ENCODE measurements at regions not wholly inside any gene's neighbourhood (a gene's known extent, or its start where the extent isn't known, plus 50 kb on each side); places are given as distances from the start of the nearest gene placed in this dataset.
"Not testable (repeated sequence)": the region's sequence is repeated elsewhere in the genome, so short reads cannot be mapped to it uniquely, and the experiment has no call there.

DNA sequence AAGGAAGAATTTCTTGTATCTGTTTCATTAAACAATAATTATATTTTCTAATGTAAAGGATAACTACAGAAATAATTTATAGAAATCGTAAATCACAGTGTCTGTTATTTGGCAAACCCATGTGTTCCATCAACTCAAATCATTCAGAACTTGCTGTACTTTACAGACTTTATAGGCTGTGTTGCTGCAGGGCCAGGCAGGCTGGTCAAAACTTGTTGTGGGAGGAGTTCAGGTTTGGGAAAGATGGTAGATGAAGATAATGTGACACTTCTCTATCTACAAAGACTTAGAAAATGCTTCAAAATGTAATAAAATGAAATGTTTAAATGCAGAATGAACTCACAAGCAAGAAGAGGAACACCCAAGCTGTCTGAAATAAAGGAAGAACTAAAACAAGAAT is 183.4 kb downstream of the SEMA6D start:
- Histone ChIP-seq H3K9ac (ENCODE audit: low read depth in 2 of 2, low read length in 2 of 2) (no peak overlapping the region), H3K27me3 (no peaks in the 10 kb centered on the region), H3K4me3 (no peak overlapping the region), H3K4me1 (no peaks in the 10 kb centered on the region), H3K36me3 (no peaks in the 10 kb centered on the region), H3K9me3 (no peaks in the 10 kb centered on the region), H3K27ac (no peak overlapping the region)
- DNase-seq = no peak
- TF ChIP-seq, protein P1, sequence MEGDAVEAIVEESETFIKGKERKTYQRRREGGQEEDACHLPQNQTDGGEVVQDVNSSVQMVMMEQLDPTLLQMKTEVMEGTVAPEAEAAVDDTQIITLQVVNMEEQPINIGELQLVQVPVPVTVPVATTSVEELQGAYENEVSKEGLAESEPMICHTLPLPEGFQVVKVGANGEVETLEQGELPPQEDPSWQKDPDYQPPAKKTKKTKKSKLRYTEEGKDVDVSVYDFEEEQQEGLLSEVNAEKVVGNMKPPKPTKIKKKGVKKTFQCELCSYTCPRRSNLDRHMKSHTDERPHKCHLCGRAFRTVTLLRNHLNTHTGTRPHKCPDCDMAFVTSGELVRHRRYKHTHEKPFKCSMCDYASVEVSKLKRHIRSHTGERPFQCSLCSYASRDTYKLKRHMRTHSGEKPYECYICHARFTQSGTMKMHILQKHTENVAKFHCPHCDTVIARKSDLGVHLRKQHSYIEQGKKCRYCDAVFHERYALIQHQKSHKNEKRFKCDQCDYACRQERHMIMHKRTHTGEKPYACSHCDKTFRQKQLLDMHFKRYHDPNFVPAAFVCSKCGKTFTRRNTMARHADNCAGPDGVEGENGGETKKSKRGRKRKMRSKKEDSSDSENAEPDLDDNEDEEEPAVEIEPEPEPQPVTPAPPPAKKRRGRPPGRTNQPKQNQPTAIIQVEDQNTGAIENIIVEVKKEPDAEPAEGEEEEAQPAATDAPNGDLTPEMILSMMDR (IDR thresholded peaks at IDR 0.05) = no peak
- intact Hi-C loops (cut with DNase I) = no loop called here

DNA sequence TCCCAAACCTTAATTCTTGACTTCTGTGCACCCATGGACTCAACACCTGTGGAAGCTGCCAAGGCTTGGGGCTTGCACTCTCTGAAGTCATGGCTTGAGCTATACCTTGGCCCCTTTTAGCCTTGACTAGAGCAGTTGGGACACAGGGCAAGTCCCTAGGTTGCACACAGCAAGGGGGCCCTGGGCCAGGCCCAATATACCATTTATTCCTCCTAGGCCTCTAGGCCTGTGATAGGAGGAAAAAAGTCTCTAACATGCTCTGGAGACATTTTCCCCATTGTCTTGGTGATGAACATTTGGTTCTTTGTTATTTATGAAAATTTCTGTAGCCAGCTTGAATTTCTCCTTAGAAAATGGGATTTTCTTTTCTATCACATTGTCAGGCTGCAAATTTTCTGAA is 186.1 kb downstream of the SEMA6D start:
- DNase-seq = no peak
- Histone ChIP-seq H3K4me1 (no peaks in the 10 kb centered on the region), H3K9ac (ENCODE audit: low read depth in 2 of 2, low read length in 2 of 2) (no peak overlapping the region), H3K27ac (no peak overlapping the region), H3K4me3 (no peak overlapping the region), H3K27me3 (no peaks in the 10 kb centered on the region), H3K36me3 (no peaks in the 10 kb centered on the region), H3K9me3 (no peaks in the 10 kb centered on the region)
- TF ChIP-seq, protein P1 (IDR thresholded peaks at IDR 0.05) = no peak
- intact Hi-C loops (cut with DNase I) = no loop called here

DNA sequence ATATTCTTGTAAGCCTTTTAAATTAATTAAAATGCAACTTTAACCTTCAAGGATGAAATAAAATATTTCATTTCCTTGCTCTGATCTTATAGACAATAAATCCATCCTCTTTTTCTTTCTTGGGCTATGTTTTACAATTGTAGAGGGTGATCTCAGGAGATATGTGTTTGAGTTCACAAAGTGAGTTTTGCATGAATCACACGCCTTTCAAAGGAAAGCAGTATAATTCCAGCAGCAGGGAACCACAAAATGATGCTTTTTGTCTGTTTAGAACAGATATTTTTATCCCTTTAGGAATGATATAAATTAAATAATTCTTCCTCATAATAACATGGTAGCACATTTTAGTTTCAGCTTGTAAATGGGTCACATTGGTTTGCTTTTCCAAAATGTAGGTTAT is 191.2 kb downstream of the SEMA6D start:
- Histone ChIP-seq H3K9me3 (no peaks in the 10 kb centered on the region), H3K27ac (no peak overlapping the region), H3K4me1 (no peaks in the 10 kb centered on the region), H3K9ac (ENCODE audit: low read depth in 2 of 2, low read length in 2 of 2) (no peak overlapping the region), H3K27me3 (no peaks in the 10 kb centered on the region), H3K4me3 (no peak overlapping the region), H3K36me3 (no peaks in the 10 kb centered on the region)
- no peak for DNase-seq
- TF ChIP-seq, protein P1 (IDR thresholded peaks at IDR 0.05) = no peak
- intact Hi-C loops (cut with DNase I) = no loop called here

- no peaks in the 10 kb centered on the region for H3K27me3 ChIP-seq
- TF ChIP-seq, protein P1 (IDR thresholded peaks at IDR 0.05) = no peak
- H3K27ac ChIP-seq = no peak overlapping the region
- no peaks in the 10 kb centered on the region for H3K4me1 ChIP-seq
- H3K4me3 ChIP-seq = no peak overlapping the region
- intact Hi-C loops (cut with DNase I) = no loop called here
- DNase-seq = no peak
- no peaks in the 10 kb centered on the region for H3K36me3 ChIP-seq
- H3K9me3 ChIP-seq = no peaks in the 10 kb centered on the region
- no peak overlapping the region for H3K9ac ChIP-seq (ENCODE audit: low read depth in 2 of 2, low read length in 2 of 2)
These were observed 191.8 kb downstream of the SEMA6D start for GRCh38 chr15:47908950-47909670.

GRCh38 chr15:47912910-47913309 is 195.6 kb downstream of the SEMA6D start:
- DNase-seq; intact Hi-C loops (cut with DNase I): not testable (repeated sequence)

DNA sequence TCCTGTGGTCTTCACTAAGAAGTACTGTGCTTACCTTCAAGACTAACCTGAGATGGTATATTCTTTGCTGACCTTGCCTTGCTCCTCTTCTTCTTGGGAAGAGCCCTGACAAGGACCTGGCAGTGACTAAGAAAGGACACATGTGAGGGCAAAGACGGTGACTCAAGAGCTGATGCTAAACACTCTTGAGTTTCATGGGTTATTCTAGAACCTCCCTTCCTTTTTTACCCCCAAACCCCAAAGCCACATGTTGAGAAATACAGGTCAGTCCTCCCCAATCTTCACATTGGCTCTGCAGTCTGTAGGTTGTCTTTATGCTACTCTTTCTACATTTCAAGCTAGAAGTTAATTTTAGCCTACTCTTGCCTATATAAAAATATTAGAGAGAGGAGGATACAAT is 200.6 kb downstream of the SEMA6D start:
- no peak overlapping the region for H3K27ac ChIP-seq
- intact Hi-C loops (cut with DNase I) = no loop called here
- DNase-seq = no peak
- no peaks in the 10 kb centered on the region for H3K9me3 ChIP-seq
- H3K9ac ChIP-seq (ENCODE audit: low read depth in 2 of 2, low read length in 2 of 2) = no peak overlapping the region
- no peaks in the 10 kb centered on the region for H3K4me1 ChIP-seq
- H3K4me3 ChIP-seq = no peak overlapping the region
- no peaks in the 10 kb centered on the region for H3K36me3 ChIP-seq
- TF ChIP-seq, protein P1 (IDR thresholded peaks at IDR 0.05) = no peak
- no peaks in the 10 kb centered on the region for H3K27me3 ChIP-seq

More at GRCh38 chr15:47912910-47913309, 195.6 kb downstream of the SEMA6D start:
- not testable (repeated sequence) for H3K4me1 ChIP-seq; H3K4me3 ChIP-seq; H3K9ac ChIP-seq (ENCODE audit: low read depth in 2 of 2, low read length in 2 of 2); H3K9me3 ChIP-seq; H3K27me3 ChIP-seq; H3K27ac ChIP-seq; H3K36me3 ChIP-seq
